SK-N-MC (cell line): ENCODE measurements at regions not wholly inside any gene's neighbourhood (a gene's known extent, or its start where the extent isn't known, plus 50 kb on each side); places are given as distances from the start of the nearest gene placed in this dataset.

ENCODE experiments used
- DNase-seq: peaks from one replicate; pipeline ENCODE4 v3.0.0-alpha.2; 2011; ENCODE audit warnings: low read depth, low spot score
- H3K27ac ChIP-seq: fragments of 200-600 bp; sonication (generic); 2 replicates; pipeline ENCODE4 v1.5.1; 2016; ENCODE audit warnings: mixed run types
- H3K36me3 ChIP-seq: fragments of 200-600 bp; sonication (generic); 2 replicates; pipeline ENCODE4 v1.6.1; 2017; ENCODE audit warnings: antibody characterized with exemption, low read length, mixed read lengths; ENCODE audit not compliant: insufficient read depth
- H3K4me3 ChIP-seq: fragments of 200-600 bp; sonication (generic); 2 replicates; pipeline ENCODE4 v1.5.1; 2016
- H3K9ac ChIP-seq: fragments of 200-600 bp; sonication (generic); 2 replicates; pipeline ENCODE4 v1.8.0; 2017; ENCODE audit warnings: mixed run types, mixed read lengths; ENCODE audit not compliant: insufficient read length
- H3K9me3 ChIP-seq: fragments of 200-600 bp; sonication (generic); 2 replicates; pipeline ENCODE4 v1.6.1; 2017; ENCODE audit warnings: low read depth, mild to moderate bottlenecking, antibody characterized with exemption, low read length, moderate library complexity, mixed read lengths
- EZH2 ChIP-seq: fragments of 200-600 bp; sonication (generic); IDR thresholded peaks from one replicate; pipeline ENCODE4 v1.6.1; 2017; ENCODE audit warnings: antibody characterized with exemption
- FOXP2 ChIP-seq: optimal IDR thresholded peaks from 2 replicates; pipeline ENCODE3; 2011; ENCODE audit warnings: mild to moderate bottlenecking, moderate library complexity; ENCODE audit not compliant: insufficient read depth; ENCODE audit errors: extremely low read length, control extremely low read depth
- POLR2AphosphoS5 ChIP-seq: IDR thresholded peaks from 2 replicates; pipeline ENCODE4 v1.6.1; 2012; ENCODE audit warnings: mild to moderate bottlenecking, low read depth, low read length, borderline replicate concordance

DNA sequence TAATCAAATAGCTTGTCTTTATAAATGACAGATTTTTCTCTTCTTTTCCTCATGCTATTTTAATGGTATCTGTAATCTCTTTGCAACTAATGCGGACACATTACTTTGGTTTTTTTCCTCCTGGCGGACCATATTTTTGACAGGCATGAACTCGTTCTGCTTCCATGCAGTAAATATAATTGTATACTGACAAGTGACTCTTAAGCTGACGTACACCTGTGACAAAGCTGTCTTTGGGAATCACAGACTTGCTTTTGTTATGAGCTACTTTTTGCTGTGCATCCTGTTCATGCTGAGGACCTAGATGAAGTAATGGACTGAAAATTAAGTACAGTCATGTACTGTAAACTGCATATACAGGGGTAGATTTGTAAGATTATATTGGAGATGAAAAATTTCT lies 434.3 kb upstream of the TMTC1 start:
- H3K36me3 ChIP-seq, result no peaks in the 10 kb centered on the region
- H3K9me3 ChIP-seq, result no peaks in the 10 kb centered on the region
- TF ChIP-seq POLR2AphosphoS5 (no peak), EZH2 (no peak), FOXP2 (no peak)
- no peak overlapping the region for H3K27ac ChIP-seq
- no peak overlapping the region for H3K4me3 ChIP-seq
- H3K9ac ChIP-seq, result no peak overlapping the region
- DNase-seq, result no peak

GRCh38 chr12:30213166-30213565 lies 429.4 kb upstream of the TMTC1 start:
- Histone ChIP-seq H3K9me3 (no peaks in the 10 kb centered on the region), H3K27ac (no peak overlapping the region), H3K4me3 (no peak overlapping the region), H3K36me3 (no peaks in the 10 kb centered on the region), H3K9ac (no peak overlapping the region)
- TF ChIP-seq POLR2AphosphoS5 (no peak), FOXP2 (no peak), EZH2 (no peak)
- DNase-seq, result no peak

DNA sequence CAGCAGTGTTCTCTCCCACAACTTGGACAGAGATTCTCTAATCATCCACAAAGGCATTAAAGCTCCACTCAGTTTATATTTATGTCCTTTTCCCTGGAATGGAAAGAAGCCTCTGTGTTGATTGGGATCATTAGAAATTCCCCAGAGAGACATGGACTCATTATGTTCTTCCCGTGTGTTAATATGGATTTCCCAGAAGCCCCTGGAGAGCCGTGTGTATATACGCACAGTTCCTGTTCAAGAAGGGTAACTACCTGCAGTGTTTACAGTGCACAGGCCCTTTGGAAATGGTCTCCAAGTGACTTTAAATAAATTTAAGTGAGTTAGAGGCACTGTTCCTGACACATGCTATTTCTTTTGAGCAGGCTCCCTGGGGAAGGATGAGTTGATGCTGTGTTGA lies 428.0 kb upstream of the TMTC1 start:
- H3K9ac ChIP-seq, result no peak overlapping the region
- TF ChIP-seq FOXP2, result no peak
- TF ChIP-seq EZH2, result no peak
- TF ChIP-seq POLR2AphosphoS5, result no peak

GRCh38 chr12:30203981-30204380 lies 420.2 kb upstream of the TMTC1 start:
- H3K9ac ChIP-seq, result no peak overlapping the region
- no peak overlapping the region for H3K27ac ChIP-seq
- H3K36me3 ChIP-seq, result no peaks in the 10 kb centered on the region
- no peaks in the 10 kb centered on the region for H3K9me3 ChIP-seq
- TF ChIP-seq FOXP2 (no peak), EZH2 (no peak), POLR2AphosphoS5 (no peak)
- no peak for DNase-seq
- no peak overlapping the region for H3K4me3 ChIP-seq

More for the DNA sequence above, 428.0 kb upstream of the TMTC1 start:
- Histone ChIP-seq H3K27ac (no peak overlapping the region), H3K36me3 (no peaks in the 10 kb centered on the region), H3K9me3 (no peaks in the 10 kb centered on the region), H3K4me3 (no peak overlapping the region)
- DNase-seq, result no peak

DNA sequence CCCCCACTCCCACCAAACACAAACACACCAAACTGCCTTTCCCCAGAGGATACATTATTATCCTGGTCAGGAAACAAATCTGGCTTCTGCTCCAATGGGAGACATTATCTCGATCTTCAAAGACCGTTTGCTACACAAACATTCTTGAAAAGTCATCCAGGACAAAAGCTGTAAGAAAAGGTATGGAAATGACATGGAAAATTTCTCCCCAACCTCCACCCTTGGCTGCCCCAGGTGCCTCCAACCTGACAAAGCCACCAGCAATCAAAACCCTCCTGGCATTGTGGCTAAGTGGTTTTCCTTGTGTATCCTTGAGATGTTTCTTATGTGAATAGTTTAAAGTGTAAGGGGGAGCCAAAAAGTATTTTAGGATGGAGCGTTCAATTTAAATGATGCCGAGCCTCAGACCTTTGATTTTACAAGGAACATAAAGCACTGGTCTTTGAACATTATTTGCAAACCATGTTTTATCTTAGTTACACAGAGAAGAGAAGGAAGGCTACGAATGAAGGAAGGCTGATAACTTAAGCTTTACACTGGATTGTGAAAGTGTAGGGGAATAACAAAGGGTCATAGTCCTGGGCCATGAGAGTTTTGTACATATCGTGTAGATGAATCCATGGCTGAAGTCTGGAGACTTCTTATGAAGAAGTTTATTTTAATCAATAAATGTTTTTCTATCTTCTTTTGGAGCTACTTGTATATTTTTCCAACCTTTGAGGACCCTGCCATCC lies 418.9 kb upstream of the TMTC1 start:
- Histone ChIP-seq H3K4me3 (no peak overlapping the region), H3K9me3 (no peaks in the 10 kb centered on the region)

DNA sequence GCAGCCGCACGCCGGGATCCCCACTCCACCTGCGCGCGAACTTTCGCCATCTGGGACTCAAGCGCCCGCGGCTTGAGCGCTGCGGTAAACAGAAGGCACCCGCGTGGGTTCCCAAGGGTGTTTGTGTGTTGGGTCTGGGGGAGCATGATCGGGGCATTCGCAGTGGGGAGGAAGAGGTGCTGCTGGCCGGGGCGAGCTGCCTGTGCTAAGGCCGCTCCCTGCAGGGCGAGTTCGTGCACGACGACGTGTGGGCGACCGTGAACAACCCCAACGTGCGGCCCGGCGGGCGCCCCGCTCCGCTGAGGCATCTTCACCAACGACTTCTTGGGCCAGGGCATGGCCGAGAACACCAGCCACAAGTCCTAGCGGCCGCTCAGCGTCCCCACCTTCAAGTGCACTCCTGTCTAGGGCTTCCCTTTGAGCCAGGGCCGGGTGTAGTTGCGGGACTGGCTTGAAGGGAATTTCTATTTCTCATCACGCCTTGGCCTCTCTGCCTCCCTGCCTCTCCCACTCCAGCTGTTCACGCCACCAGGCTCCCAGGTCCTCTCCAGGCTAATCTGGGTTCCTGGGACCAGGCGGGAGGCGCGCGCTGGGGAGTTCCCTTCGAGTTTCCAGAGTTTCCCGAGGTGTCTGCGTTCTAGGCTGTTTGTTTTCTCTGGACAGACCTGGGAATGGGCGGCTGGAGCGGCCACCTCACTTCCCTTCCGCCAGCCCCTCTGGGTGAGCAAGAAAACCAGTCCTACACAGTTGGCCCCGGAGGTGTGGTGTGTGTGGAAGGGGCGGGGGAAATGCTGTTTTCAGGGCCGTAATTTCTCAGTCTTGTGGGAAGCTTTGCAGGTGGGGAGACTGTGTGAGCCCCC lies 417.8 kb upstream of the TMTC1 start:
- H3K9ac ChIP-seq, result no peak overlapping the region
- no peak overlapping the region for H3K4me3 ChIP-seq
- TF ChIP-seq POLR2AphosphoS5, result no peak
- TF ChIP-seq FOXP2, result no peak
- no peak for TF ChIP-seq EZH2
- no peak for DNase-seq
- no peak overlapping the region for H3K27ac ChIP-seq
- H3K36me3 ChIP-seq, result no peaks in the 10 kb centered on the region
- no peaks in the 10 kb centered on the region for H3K9me3 ChIP-seq

More for the DNA sequence above, 418.9 kb upstream of the TMTC1 start:
- H3K9ac ChIP-seq, result no peak overlapping the region
- TF ChIP-seq FOXP2, result no peak
- no peak for TF ChIP-seq EZH2
- no peak for TF ChIP-seq POLR2AphosphoS5
- H3K27ac ChIP-seq, result no peak overlapping the region
- no peaks in the 10 kb centered on the region for H3K36me3 ChIP-seq
- no peak for DNase-seq

DNA sequence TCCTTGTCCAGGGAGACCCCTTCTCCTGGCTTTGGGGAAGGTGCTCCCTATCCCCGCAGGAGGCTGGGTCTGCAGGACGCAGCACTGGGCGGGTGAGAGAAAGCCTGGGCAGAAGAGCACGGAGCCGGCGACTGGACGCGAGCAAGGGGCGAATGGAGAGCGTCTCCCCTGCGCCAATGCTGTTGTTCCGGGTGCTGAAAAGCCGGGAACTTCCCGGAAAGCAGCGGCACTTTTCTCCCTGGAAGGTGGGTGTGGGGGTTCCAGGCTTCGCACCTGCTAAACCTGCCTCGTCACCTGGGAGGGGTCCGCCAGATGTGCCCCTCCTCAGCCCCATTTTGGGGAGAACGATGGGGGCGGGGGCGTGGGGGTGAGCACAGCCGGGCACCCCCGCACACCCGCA lies 417.1 kb upstream of the TMTC1 start:
- TF ChIP-seq POLR2AphosphoS5, result no peak
- TF ChIP-seq FOXP2, result no peak
- no peak for TF ChIP-seq EZH2

DNA sequence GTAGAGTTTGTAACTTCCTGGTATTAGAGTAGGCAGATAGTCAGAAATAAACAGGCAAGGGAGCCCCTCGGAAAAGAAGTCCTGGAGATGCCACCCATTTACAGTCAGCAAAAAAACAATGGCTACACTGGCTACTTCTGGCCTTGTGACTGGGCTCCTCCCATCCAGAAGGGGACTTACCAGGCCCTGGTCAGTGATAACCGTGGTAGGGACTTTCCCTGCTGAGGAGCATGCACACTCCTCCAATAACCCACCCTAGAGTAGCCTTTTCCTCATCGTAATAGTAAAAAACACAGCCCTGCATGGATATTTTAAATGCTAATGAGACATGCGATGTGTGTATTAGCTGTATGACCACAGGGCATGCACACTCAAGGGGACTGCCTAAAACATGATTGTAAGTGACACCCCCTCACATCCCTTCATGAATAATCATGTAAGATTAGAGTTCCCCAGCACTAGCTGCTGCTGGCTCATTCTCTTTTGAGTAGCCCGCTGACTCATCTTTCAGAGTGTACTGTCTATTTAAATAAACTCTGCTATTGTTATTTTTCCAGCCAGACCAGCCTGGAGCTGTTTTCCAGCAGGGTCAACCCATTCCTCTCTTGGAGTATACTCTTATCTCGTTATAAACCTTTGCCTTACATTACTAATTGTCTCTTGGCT lies 413.8 kb upstream of the TMTC1 start:
- no peaks in the 10 kb centered on the region for H3K9me3 ChIP-seq
- no peak overlapping the region for H3K27ac ChIP-seq
- TF ChIP-seq FOXP2 (no peak), EZH2 (no peak), POLR2AphosphoS5 (no peak)
- H3K9ac ChIP-seq, result no peak overlapping the region
- no peak for DNase-seq
- H3K36me3 ChIP-seq, result no peaks in the 10 kb centered on the region
- H3K4me3 ChIP-seq, result no peak overlapping the region

More for the DNA sequence above, 417.1 kb upstream of the TMTC1 start:
- Histone ChIP-seq H3K4me3 (no peak overlapping the region), H3K9ac (no peak overlapping the region), H3K27ac (no peak overlapping the region), H3K36me3 (no peaks in the 10 kb centered on the region), H3K9me3 (no peaks in the 10 kb centered on the region)
- no peak for DNase-seq
